ENCODE measurements at regions not wholly inside any gene's neighbourhood (a gene's known extent, or its start where the extent isn't known, plus 50 kb on each side); places are given as distances from the start of the nearest gene placed in this dataset.

GRCh38 chrX:124272370-124272982 lies 60.0 kb upstream of the TEX13D start:
- Histone ChIP-seq H4K91ac (ENCODE audit: insufficient read depth, low read depth, low read length) (no peak overlapping the region), H4K5ac (ENCODE audit: low read depth, low read length) (no peak overlapping the region), H3K23ac (ENCODE audit: low read depth, low read length) (no peak overlapping the region), H3K27me3 (ENCODE audit: control insufficient read depth, insufficient read depth, low read length) (no peaks in the 10 kb centered on the region), H3K4me3 (ENCODE audit: insufficient read depth, low read depth, low read length) (no peak overlapping the region), H2BK5ac (ENCODE audit: low read depth, low read length, poor library complexity, severe bottlenecking) (no peak overlapping the region), H3K4me2 (ENCODE audit: low read depth, low read length) (no peak overlapping the region), H3K79me1 (ENCODE audit: low read depth in 1 of 2, low read length in 2 of 2) (no peaks in the 10 kb centered on the region), H3K18ac (ENCODE audit: low read depth, low read length) (no peak overlapping the region), H3K56ac (ENCODE audit: extremely low read depth, insufficient read depth, low read length) (no peak overlapping the region), H2AK5ac (ENCODE audit: low read depth, low read length) (no peak overlapping the region), H3K4ac (ENCODE audit: low read depth, low read length) (no peak overlapping the region), H3K14ac (replicated peaks; ENCODE audit: low read depth, low read length) (no peak overlapping the region), H3K27ac (ENCODE audit: insufficient read depth, low read length) (no peak overlapping the region), H2BK120ac (ENCODE audit: low read depth, low read length) (no peak overlapping the region), H3K9me3 (ENCODE audit: control insufficient read depth, insufficient read depth, low read length) (no peaks in the 10 kb centered on the region), H2AFZ (replicated peaks; ENCODE audit: low read length, poor library complexity) (no peak overlapping the region), H3K9ac (ENCODE audit: low read depth, low read length) (no peak overlapping the region), H3K36me3 (ENCODE audit: control insufficient read depth, insufficient read depth, low read length) (no peaks in the 10 kb centered on the region), H2BK20ac (ENCODE audit: low read depth, low read length) (no peak overlapping the region), H2BK15ac (ENCODE audit: low read depth, low read length) (no peak overlapping the region), H2AK9ac (replicated peaks; ENCODE audit: low read depth, low read length, poor library complexity) (no peak overlapping the region), H4K8ac (ENCODE audit: low read depth in 2 of 2, low read length in 2 of 2) (no peak overlapping the region), H4K20me1 (ENCODE audit: insufficient read depth, low read length) (no peaks in the 10 kb centered on the region), H3K4me1 (ENCODE audit: control insufficient read depth, insufficient read depth, low read length) (no peaks in the 10 kb centered on the region), H3K9me1 (ENCODE audit: insufficient read depth, low read length) (no peaks in the 10 kb centered on the region)
- TF ChIP-seq BHLHE40 (IDR thresholded peaks at IDR 0.05; ENCODE audit: low read depth, low read length) (no peak), MXI1 (IDR thresholded peaks at IDR 0.05; ENCODE audit: borderline replicate concordance, low read depth, low read length) (no peak), ELK1 (IDR thresholded peaks at IDR 0.05; ENCODE audit: borderline replicate concordance, low read depth, low read length) (no peak), CEBPB (IDR thresholded peaks at IDR 0.05; ENCODE audit: low read depth, low read length) (no peak), NFE2L2 (IDR thresholded peaks at IDR 0.05; ENCODE audit: low read depth, low read length) (no peak), RFX5 (IDR thresholded peaks at IDR 0.05; ENCODE audit: low read depth, low read length) (no peak), USF2 (IDR thresholded peaks at IDR 0.05; ENCODE audit: low read depth, low read length) (no peak), MAZ (IDR thresholded peaks at IDR 0.05; ENCODE audit: borderline replicate concordance, low read depth, low read length) (no peak), SMC3 (IDR thresholded peaks at IDR 0.05; ENCODE audit: low read depth, low read length) (no peak), CTCF (conservative IDR thresholded peaks at IDR 0.05; ENCODE audit: low read depth, low read length) (no peak)
- intact Hi-C loops (cut with micrococcal nuclease) (no loop called here), dilution Hi-C loops (cut with HindIII; ENCODE audit: low sequenced_read_pairs, unreplicated experiment) (no loop called here), in situ Hi-C loops (cut with MboI; ENCODE audit: low sequenced_read_pairs) (no loop called here)
- no CpG with 5 or more reads among the region's 5 CpGs for WGBS, 2 experiments (ENCODE audit: extremely low coverage in 2 of 2, insufficient read length in 1 of 2)
- ChIA-PET CTCF (interaction anchor here (0.6 kb wide), 1 partner anchor 157 kb away, joined by 4 read pairs; no protein-coding TSS in a partner anchor), POLR2A (ENCODE audit: unreplicated experiment) (no interaction called here)
- ATAC-seq (ENCODE audit: low read depth) (no peak), DNase-seq (no peak)
- BruUV-seq (replicated peaks): no TSS peak

Measured in IMR-90 (cell line).